ENCODE measurements at regions not wholly inside any gene's neighbourhood (a gene's known extent, or its start where the extent isn't known, plus 50 kb on each side); places are given as distances from the start of the nearest gene placed in this dataset.

DNA sequence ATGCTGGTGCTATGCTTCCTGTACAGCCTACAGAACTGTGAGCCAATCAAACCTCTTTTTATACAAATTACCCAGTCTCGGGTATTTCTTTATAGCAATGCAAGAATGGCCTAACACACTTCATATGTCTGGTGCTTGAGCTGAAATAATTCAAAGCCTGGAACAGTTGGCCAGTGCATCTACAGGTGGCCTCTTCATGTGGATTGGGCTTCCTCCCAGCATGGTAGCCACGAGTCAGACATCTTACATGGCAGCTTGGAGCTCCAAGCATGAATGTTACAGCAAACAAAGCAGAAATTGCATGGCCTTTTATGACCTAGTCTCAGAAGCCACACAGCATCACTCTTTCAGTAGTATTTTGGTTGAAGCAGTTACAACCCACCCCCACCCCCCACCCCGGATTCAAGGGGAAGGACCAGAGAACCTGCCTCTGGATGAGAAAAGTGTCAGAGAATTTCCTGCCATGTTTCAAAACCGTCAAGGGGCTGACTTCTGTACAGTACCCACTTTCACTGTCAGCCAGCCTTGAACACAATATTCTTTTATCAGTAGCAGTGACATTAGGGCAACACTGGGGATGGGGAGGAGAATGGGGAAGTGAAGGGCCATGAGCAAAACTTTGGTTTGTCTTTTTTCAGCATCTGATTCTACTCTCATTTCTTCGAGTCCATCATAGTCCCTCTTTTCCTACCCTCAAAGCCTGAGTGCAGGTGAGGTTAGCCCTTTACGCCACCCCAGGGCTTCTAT is 368.7 kb downstream of the BCOR start (continued):
- TF ChIP-seq, protein P1, sequence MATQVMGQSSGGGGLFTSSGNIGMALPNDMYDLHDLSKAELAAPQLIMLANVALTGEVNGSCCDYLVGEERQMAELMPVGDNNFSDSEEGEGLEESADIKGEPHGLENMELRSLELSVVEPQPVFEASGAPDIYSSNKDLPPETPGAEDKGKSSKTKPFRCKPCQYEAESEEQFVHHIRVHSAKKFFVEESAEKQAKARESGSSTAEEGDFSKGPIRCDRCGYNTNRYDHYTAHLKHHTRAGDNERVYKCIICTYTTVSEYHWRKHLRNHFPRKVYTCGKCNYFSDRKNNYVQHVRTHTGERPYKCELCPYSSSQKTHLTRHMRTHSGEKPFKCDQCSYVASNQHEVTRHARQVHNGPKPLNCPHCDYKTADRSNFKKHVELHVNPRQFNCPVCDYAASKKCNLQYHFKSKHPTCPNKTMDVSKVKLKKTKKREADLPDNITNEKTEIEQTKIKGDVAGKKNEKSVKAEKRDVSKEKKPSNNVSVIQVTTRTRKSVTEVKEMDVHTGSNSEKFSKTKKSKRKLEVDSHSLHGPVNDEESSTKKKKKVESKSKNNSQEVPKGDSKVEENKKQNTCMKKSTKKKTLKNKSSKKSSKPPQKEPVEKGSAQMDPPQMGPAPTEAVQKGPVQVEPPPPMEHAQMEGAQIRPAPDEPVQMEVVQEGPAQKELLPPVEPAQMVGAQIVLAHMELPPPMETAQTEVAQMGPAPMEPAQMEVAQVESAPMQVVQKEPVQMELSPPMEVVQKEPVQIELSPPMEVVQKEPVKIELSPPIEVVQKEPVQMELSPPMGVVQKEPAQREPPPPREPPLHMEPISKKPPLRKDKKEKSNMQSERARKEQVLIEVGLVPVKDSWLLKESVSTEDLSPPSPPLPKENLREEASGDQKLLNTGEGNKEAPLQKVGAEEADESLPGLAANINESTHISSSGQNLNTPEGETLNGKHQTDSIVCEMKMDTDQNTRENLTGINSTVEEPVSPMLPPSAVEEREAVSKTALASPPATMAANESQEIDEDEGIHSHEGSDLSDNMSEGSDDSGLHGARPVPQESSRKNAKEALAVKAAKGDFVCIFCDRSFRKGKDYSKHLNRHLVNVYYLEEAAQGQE (IDR thresholded peaks at IDR 0.05) = no peak
- TF ChIP-seq NR2F2 (IDR thresholded peaks at IDR 0.05) (no peak), EGR1 (IDR thresholded peaks at IDR 0.05; ENCODE audit: low read depth in 2 of 2) (no peak)

DNA sequence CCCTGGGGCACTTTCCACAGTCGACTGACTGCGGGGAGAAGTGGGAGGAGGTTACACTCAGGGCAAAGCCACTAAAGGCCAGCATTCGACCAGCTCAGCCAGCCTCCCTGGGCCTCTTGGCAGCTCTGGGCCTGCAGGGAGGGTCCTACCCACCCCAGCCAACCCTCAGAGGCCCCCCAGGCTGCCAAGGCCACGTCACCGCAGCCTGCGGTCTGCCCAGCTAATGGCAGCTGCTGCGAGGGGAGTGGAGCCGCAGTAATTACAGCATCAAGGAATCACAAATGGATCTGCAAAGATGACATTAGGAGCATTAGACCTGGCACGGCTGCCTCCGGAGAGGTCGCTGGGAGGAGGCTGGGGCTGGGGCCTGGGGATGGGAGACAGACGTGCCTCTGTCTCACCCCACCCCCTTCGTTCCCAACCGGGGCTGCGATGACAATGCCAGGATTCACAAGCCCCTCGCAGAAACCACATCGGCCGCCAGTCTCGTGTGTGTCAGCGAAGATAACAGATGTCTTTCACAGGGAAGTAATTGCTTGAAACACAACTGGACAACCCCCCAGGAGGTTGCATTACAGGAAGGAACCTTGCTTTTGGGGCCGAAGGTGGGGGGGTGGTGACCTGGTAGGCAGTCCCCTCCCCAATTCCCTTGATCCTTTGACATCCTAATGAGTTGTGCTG is 367.6 kb downstream of the BCOR start:
- Histone ChIP-seq H3K36me3 (ENCODE audit: control insufficient read depth in 4 of 4, insufficient read depth in 3 of 4, low read depth in 1 of 4, low read length in 3 of 4) (no peaks in the 10 kb centered on the region), H3K4me3 (ENCODE audit: low read depth in 1 of 3, low read length in 3 of 3) (no peak overlapping the region), H3K9me3 (ENCODE audit: control insufficient read depth in 4 of 4, low read length in 3 of 4) (peaks cover 0 to 3% (median 0%) of the 10 kb centered on the region in 4 donors), H3K27ac (ENCODE audit: low read depth in 1 of 2, low read length in 2 of 2) (no peak overlapping the region), H3K27me3 (ENCODE audit: control insufficient read depth in 4 of 4, insufficient read depth in 4 of 4, low read length in 3 of 4) (no peaks in the 10 kb centered on the region), H3K4me1 (ENCODE audit: control insufficient read depth in 4 of 4, insufficient read depth in 4 of 4, low read length in 3 of 4) (peaks cover 3 to 26% (median 16%) of the 10 kb centered on the region in 4 donors), H3K9ac (ENCODE audit: low read depth in 1 of 2, low read length in 2 of 2) (no peak overlapping the region)
- TF ChIP-seq JUND (IDR thresholded peaks at IDR 0.05) = no peak
- TF ChIP-seq, protein P2, sequence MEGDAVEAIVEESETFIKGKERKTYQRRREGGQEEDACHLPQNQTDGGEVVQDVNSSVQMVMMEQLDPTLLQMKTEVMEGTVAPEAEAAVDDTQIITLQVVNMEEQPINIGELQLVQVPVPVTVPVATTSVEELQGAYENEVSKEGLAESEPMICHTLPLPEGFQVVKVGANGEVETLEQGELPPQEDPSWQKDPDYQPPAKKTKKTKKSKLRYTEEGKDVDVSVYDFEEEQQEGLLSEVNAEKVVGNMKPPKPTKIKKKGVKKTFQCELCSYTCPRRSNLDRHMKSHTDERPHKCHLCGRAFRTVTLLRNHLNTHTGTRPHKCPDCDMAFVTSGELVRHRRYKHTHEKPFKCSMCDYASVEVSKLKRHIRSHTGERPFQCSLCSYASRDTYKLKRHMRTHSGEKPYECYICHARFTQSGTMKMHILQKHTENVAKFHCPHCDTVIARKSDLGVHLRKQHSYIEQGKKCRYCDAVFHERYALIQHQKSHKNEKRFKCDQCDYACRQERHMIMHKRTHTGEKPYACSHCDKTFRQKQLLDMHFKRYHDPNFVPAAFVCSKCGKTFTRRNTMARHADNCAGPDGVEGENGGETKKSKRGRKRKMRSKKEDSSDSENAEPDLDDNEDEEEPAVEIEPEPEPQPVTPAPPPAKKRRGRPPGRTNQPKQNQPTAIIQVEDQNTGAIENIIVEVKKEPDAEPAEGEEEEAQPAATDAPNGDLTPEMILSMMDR (IDR thresholded peaks at IDR 0.05; ENCODE audit: low read depth, low read length, missing input control) = no peak
- TF ChIP-seq RAD21 (IDR thresholded peaks at IDR 0.05) = no peak
- no peak for TF ChIP-seq HNF4A (conservative IDR thresholded peaks at IDR 0.05)
- TF ChIP-seq, protein P3, sequence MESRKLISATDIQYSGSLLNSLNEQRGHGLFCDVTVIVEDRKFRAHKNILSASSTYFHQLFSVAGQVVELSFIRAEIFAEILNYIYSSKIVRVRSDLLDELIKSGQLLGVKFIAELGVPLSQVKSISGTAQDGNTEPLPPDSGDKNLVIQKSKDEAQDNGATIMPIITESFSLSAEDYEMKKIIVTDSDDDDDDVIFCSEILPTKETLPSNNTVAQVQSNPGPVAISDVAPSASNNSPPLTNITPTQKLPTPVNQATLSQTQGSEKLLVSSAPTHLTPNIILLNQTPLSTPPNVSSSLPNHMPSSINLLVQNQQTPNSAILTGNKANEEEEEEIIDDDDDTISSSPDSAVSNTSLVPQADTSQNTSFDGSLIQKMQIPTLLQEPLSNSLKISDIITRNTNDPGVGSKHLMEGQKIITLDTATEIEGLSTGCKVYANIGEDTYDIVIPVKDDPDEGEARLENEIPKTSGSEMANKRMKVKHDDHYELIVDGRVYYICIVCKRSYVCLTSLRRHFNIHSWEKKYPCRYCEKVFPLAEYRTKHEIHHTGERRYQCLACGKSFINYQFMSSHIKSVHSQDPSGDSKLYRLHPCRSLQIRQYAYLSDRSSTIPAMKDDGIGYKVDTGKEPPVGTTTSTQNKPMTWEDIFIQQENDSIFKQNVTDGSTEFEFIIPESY (IDR thresholded peaks at IDR 0.05) = no peak
- TF ChIP-seq, protein P4, sequence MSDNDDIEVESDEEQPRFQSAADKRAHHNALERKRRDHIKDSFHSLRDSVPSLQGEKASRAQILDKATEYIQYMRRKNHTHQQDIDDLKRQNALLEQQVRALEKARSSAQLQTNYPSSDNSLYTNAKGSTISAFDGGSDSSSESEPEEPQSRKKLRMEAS (IDR thresholded peaks at IDR 0.05) = no peak
- no peak for TF ChIP-seq YY1 (IDR thresholded peaks at IDR 0.05)
- TF ChIP-seq FOXA1 (IDR thresholded peaks at IDR 0.05) = no peak
- DNase-seq (ENCODE audit: low spot score) = no peak
- 77% methylated on average over 21 of the region's 21 CpGs for WGBS
